Endothelial cell of umbilical vein (primary cell): ENCODE measurements at regions not wholly inside any gene's neighbourhood (a gene's known extent, or its start where the extent isn't known, plus 50 kb on each side); places are given as distances from the start of the nearest gene placed in this dataset.

ENCODE experiments used
- BruUV-seq: library from RNA; stranded (reverse); fragments of 400-500 nt; replicated peaks from 2 replicates; lab custom pipeline; 2021; lab: Mats Ljungman, UMichigan
- CTCF ChIA-PET: fragments of 300-600, 350-600 bp; sonication (Branson Sonifier 250); formaldehyde crosslinking; loops from one replicate; lab custom pipeline; 2021; ENCODE audit warnings: antibody characterized with exemption, inconsistent platforms; lab: Charles Lee
- POLR2A ChIA-PET: fragments of 300-600, 350-600 bp; sonication (Branson Sonifier 250); formaldehyde crosslinking; loops from one replicate; lab custom pipeline; 2021; ENCODE audit warnings: antibody characterized with exemption, inconsistent platforms; lab: Charles Lee
- DNase-seq: peaks from one replicate; pipeline ENCODE4 v3.0.0-alpha.2; 2011; ENCODE audit warnings: low read depth, low spot score
- FAIRE-seq: peaks from 2 replicates; lab custom pipeline; 2011; peaks lifted over from hg19 to GRCh38; lab: Jason Lieb, UNC
- H2AFZ ChIP-seq: 2 replicates; pipeline ENCODE4 v1.6.0; 2012; ENCODE audit warnings: low read depth, low read length, control low read depth, inconsistent platforms
- H3K27ac ChIP-seq: 2 replicates; pipeline ENCODE4 v1.5.1; 2011; ENCODE audit warnings: low read depth, mild to moderate bottlenecking, control low read depth, low read length, moderate library complexity; ENCODE audit not compliant: insufficient read depth
- H3K27me3 ChIP-seq, 2 experiments: 2 replicates each; pipeline versions ENCODE4 v1.6.0 to v1.6.1; 2011; ENCODE audit warnings: low read length in 2 of 2, mixed read lengths in 1 of 2; ENCODE audit not compliant: control insufficient read depth in 2 of 2, insufficient read depth in 2 of 2
- H3K36me3 ChIP-seq, 2 experiments: 2 replicates in 1 of 2; 3 replicates in 1 of 2; pipeline ENCODE4 v1.5.1; 2011; ENCODE audit warnings: low read length in 2 of 2, mild to moderate bottlenecking in 1 of 2, moderate library complexity in 1 of 2; ENCODE audit not compliant: control insufficient read depth in 2 of 2, insufficient read depth in 2 of 2; ENCODE audit errors: extremely low read depth in 1 of 2
- H3K4me1 ChIP-seq: 3 replicates; pipeline ENCODE4 v1.5.1; 2011; ENCODE audit warnings: mild to moderate bottlenecking, low read length; ENCODE audit not compliant: control insufficient read depth, insufficient read depth; ENCODE audit errors: extremely low read depth
- H3K4me2 ChIP-seq: 2 replicates; pipeline ENCODE4 v1.6.1; 2011; ENCODE audit warnings: low read length, control low read depth, mixed read lengths; ENCODE audit not compliant: insufficient read depth
- H3K4me3 ChIP-seq, 3 experiments: fragments of 200-600 bp in 1 of 3; sonication (generic), shearing (Covaris generic) in 1 of 3; replicated peaks in 1 of 3; 2 replicates each; pipeline ENCODE4 v1.5.1; 2011 to 2016; ENCODE audit warnings: control low read depth in 3 of 3, low read length in 3 of 3, mild to moderate bottlenecking in 2 of 3, inconsistent platforms in 1 of 3, low read depth in 1 of 3, moderate library complexity in 1 of 3; ENCODE audit not compliant: insufficient read depth in 1 of 3
- H3K79me2 ChIP-seq: 2 replicates; pipeline ENCODE4 v1.6.0; 2012; ENCODE audit warnings: low read length, inconsistent platforms; ENCODE audit not compliant: control insufficient read depth, insufficient read depth
- H3K9ac ChIP-seq: replicated peaks from 2 replicates; pipeline ENCODE3; 2011; ENCODE audit warnings: low read length, control low read depth; ENCODE audit not compliant: insufficient read depth; ENCODE audit errors: extremely low read depth
- H3K9me1 ChIP-seq: replicated peaks from 3 replicates; pipeline ENCODE4 v1.6.0; 2011; ENCODE audit warnings: mild to moderate bottlenecking, low read length; ENCODE audit not compliant: control insufficient read depth, insufficient read depth; ENCODE audit errors: extremely low read depth
- H3K9me3 ChIP-seq: replicated peaks from 2 replicates; pipeline ENCODE4 v1.5.1; 2012; ENCODE audit warnings: low read length, inconsistent platforms; ENCODE audit not compliant: control insufficient read depth, insufficient read depth
- H4K20me1 ChIP-seq: replicated peaks from 2 replicates; pipeline ENCODE3; 2011; ENCODE audit warnings: mild to moderate bottlenecking, low read length; ENCODE audit not compliant: control insufficient read depth, insufficient read depth; ENCODE audit errors: extremely low read depth
- CTCF ChIP-seq, 2 donors: IDR thresholded peaks; 1 replicate in 1 of 2; 2 replicates in 1 of 2; pipeline ENCODE4 v1.5.1; 2011; ENCODE audit warnings: low read length in 2 of 2, mild to moderate bottlenecking in 2 of 2, moderate library complexity in 2 of 2, control low read depth in 1 of 2, inconsistent platforms in 1 of 2, low read depth in 1 of 2; ENCODE audit not compliant: insufficient read depth in 1 of 2; ENCODE audit errors: extremely low read depth in 1 of 2
- EZH2 ChIP-seq: IDR thresholded peaks from 2 replicates; pipeline ENCODE4 v1.6.1; 2012; ENCODE audit warnings: borderline replicate concordance, low read depth, mild to moderate bottlenecking, moderate library complexity, low read length, inconsistent platforms; ENCODE audit not compliant: severe bottlenecking
- FOS ChIP-seq: IDR thresholded peaks from 2 replicates; pipeline ENCODE4 v1.6.1; 2011; ENCODE audit warnings: mild to moderate bottlenecking, low read length, moderate library complexity, borderline replicate concordance; ENCODE audit not compliant: insufficient read depth
- GATA2 ChIP-seq: IDR thresholded peaks from 2 replicates; pipeline ENCODE4 v1.7.0; 2011; ENCODE audit warnings: low read depth, mild to moderate bottlenecking, moderate library complexity, mixed read lengths, low read length; ENCODE audit not compliant: insufficient read length, insufficient read depth
- JUN ChIP-seq: IDR thresholded peaks from 2 replicates; pipeline ENCODE4 v1.6.1; 2011; ENCODE audit warnings: borderline replicate concordance, low read depth; ENCODE audit not compliant: insufficient read length, insufficient read depth
- MYC ChIP-seq: IDR thresholded peaks from one replicate; pipeline ENCODE4 v1.6.1; 2011; ENCODE audit warnings: mild to moderate bottlenecking, low read depth, low read length
- POLR2A ChIP-seq: IDR thresholded peaks from 2 replicates; pipeline ENCODE4 v1.6.1; 2012; ENCODE audit warnings: low read depth, mild to moderate bottlenecking, control low read depth, low read length
- POLR2AphosphoS5 ChIP-seq: IDR thresholded peaks from 2 replicates; pipeline ENCODE4 v1.6.1; 2012; ENCODE audit warnings: low read depth, mild to moderate bottlenecking, control low read depth, low read length, moderate library complexity; ENCODE audit not compliant: insufficient read depth
- dilution Hi-C: fragments of 300-500 bp; cut with MboI; formaldehyde crosslinking; loops from one replicate; pipeline ENCODE4 v1.15.0; 2019; ENCODE audit warnings: low sequenced_read_pairs; ENCODE audit not compliant: extremely low pct_ligation_motif_present
- intact Hi-C: fragments of 100-400 bp; cut with micrococcal nuclease; formaldehyde crosslinking; loops from one replicate; pipeline ENCODE4 v1.10.0; 2022
- TF ChIP-seq, protein P1 (sequence below): IDR thresholded peaks from 2 replicates; pipeline ENCODE4 v1.6.1; 2011; ENCODE audit not compliant: insufficient read depth, insufficient read length

DNA sequence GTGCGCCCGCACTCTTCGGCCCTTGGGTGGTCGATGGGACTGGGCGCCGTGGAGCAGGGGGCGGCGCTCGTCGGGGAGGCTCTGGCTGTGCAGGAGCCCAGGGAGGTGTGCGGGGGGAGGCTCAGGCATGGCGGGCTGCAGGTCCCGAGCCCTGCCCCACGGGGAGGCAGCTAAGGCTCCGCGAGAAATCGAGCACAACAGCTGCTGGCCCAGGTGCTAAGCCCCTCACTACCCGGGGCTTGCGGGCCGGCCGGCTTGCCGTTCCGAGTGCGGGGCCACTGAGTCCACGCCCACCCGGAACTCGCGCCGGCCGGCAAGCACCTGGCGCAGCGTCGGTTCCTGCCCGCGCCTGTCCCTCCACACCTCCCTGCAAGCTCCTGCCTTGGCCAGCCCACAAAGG is 462.3 kb upstream of the JARID2 start:
- no peak for FAIRE-seq
- intact Hi-C loops = no loop called here
- Histone ChIP-seq H3K4me3 (no peak overlapping the region), H2AFZ (no peak overlapping the region), H3K4me2 (no peak overlapping the region), H4K20me1 (no peaks in the 10 kb centered on the region), H3K36me3 (no peaks in the 10 kb centered on the region), H3K9me3 (no peaks in the 10 kb centered on the region), H3K9me1 (no peaks in the 10 kb centered on the region), H3K27ac (no peak overlapping the region), H3K79me2 (no peaks in the 10 kb centered on the region), H3K4me1 (no peaks in the 10 kb centered on the region), H3K9ac (no peak overlapping the region), H3K27me3 (no peaks in the 10 kb centered on the region)
- no TSS peak for BruUV-seq
- POLR2A ChIA-PET = no interaction called here
- dilution Hi-C loops = no loop called here
- TF ChIP-seq, protein P1, sequence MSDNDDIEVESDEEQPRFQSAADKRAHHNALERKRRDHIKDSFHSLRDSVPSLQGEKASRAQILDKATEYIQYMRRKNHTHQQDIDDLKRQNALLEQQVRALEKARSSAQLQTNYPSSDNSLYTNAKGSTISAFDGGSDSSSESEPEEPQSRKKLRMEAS = no peak
- TF ChIP-seq GATA2 (no peak), FOS (no peak), POLR2A (no peak), CTCF (IDR thresholded peaks at IDR 0.05; ENCODE audit: extremely low read depth in 1 of 2, insufficient read depth in 1 of 2, low read depth in 1 of 2, low read length in 2 of 2) (no peak), JUN (no peak), MYC (no peak), EZH2 (no peak), POLR2AphosphoS5 (no peak)
- CTCF ChIA-PET = no interaction called here
- DNase-seq = no peak
